Activated CD8-positive, alpha-beta T cell treated with anti-CD3 and anti-CD28 coated beads, Interleukin-2, amount 10 ng/mL, durations not matched to agents 7 days and 5 days (primary cell): ENCODE measurements at regions not wholly inside any gene's neighbourhood (a gene's known extent, or its start where the extent isn't known, plus 50 kb on each side); places are given as distances from the start of the nearest gene placed in this dataset.

Source experiments
- ATAC-seq: fragments of 150-1000 bp; cut with Tn5 transposase; one replicate; pipeline ENCODE4 v1.10.0; 2021; ENCODE audit warnings: moderate library complexity
- CTCF ChIA-PET: fragments of 350-600 bp; sonication (Branson Sonifier 250); formaldehyde crosslinking; loops from one replicate; lab custom pipeline; 2021; ENCODE audit warnings: antibody characterized with exemption; lab: Charles Lee
- POLR2A ChIA-PET: fragments of 350-600 bp; sonication (Branson Sonifier 250); formaldehyde crosslinking; loops from one replicate; lab custom pipeline; 2021; ENCODE audit warnings: antibody characterized with exemption; lab: Charles Lee
- DNase-seq: peaks from one replicate; pipeline ENCODE4 v3.0.0-alpha.2; 2020
- H3K27ac Mint-ChIP-seq: one replicate; pipeline ENCODE4 v1.8.0; 2021; ENCODE audit warnings: mild to moderate bottlenecking, mixed read lengths
- H3K27me3 Mint-ChIP-seq: one replicate; pipeline ENCODE4 v1.8.0; 2021; ENCODE audit warnings: low read depth, mixed read lengths
- H3K36me3 Mint-ChIP-seq: one replicate; pipeline ENCODE4 v1.8.0; 2021; ENCODE audit warnings: low read depth, mixed read lengths
- H3K4me1 Mint-ChIP-seq: one replicate; pipeline ENCODE4 v1.8.0; 2021; ENCODE audit warnings: low read depth, mixed read lengths
- H3K4me3 Mint-ChIP-seq: one replicate; pipeline ENCODE4 v1.8.0; 2021; ENCODE audit warnings: mild to moderate bottlenecking, mixed read lengths
- H3K9me3 Mint-ChIP-seq: one replicate; pipeline ENCODE4 v1.8.0; 2022; ENCODE audit warnings: mixed read lengths; ENCODE audit not compliant: insufficient read depth

DNA sequence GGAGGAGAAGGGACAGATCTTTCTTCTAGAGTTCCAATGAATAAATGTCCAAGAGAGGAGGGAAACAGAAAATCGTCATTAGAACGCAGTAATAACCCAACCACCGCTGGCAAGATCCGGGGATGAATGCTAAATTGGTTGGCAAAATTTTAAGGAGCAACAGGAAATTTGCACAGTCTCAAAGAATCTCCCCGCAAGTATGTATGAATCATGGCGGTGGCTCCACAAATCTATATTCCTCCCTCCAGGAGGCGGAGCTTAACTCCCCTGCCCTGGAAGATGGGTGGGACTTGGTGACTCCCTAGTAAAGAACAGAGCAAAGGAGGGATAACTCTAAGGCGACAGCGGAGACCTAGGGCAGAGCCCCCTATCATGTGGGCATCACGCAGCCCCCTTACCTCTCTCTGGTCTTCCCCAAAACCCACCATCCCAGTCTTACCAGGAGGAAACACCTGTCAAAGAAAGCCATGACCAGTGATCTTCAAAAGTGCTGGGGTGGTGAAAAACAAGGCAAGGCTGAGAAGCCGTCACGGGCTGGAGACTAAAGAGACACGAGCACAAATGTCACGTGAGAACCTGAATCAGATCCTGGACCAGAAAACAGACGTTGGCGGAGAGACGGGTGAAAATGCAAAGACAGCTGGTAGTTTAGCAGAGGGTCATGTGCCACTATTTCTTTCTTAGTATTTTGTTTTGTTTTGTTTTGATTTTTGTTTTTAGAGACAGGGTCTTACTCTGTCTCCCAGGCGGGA lies 125.8 kb downstream of the NCOR2 start:
- Mint-ChIP-seq H3K27me3 (no peaks in the 10 kb centered on the region), H3K9me3 (no peaks in the 10 kb centered on the region), H3K36me3 (peaks cover 13% of the 10 kb centered on the region), H3K27ac (no peak overlapping the region), H3K4me3 (no peak overlapping the region), H3K4me1 (no peaks in the 10 kb centered on the region)
- CTCF ChIA-PET = no interaction called here
- ATAC-seq = no peak
- POLR2A ChIA-PET = no interaction called here
- DNase-seq = no peak

DNA sequence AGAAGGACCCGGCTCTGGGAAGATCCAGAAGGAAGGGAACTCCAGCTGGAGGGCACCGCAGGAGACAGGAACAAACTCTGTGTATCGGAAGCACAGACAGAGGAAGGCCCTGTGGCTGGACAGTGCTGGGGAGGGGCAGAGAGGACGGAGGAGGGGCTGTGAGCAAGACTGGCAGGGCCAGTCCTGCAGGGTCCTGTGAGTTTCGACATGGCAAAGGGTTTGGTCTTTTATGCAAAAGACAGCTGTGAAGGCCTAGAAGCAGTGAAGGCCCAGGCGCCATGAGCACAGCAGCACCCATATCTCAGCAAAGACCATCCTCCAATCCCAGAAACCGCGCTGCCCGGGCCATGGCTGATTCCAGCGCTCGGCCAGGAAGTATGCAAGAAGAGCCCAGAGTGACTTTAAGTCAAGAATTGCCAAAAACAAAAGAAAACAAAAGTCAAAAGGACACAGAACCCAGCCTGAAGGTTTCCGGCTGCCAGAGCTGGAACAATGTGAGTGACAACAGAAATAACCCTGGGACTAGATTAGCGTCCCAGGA lies 126.5 kb downstream of the NCOR2 start:
- CTCF ChIA-PET = no interaction called here
- DNase-seq (no peak), ATAC-seq (no peak)
- no peaks in the 10 kb centered on the region for H3K4me1 Mint-ChIP-seq
- no peaks in the 10 kb centered on the region for H3K9me3 Mint-ChIP-seq
- H3K27me3 Mint-ChIP-seq = no peaks in the 10 kb centered on the region
- no peak overlapping the region for H3K4me3 Mint-ChIP-seq
- peaks cover 13% of the 10 kb centered on the region for H3K36me3 Mint-ChIP-seq
- POLR2A ChIA-PET = no interaction called here
- no peak overlapping the region for H3K27ac Mint-ChIP-seq

DNA sequence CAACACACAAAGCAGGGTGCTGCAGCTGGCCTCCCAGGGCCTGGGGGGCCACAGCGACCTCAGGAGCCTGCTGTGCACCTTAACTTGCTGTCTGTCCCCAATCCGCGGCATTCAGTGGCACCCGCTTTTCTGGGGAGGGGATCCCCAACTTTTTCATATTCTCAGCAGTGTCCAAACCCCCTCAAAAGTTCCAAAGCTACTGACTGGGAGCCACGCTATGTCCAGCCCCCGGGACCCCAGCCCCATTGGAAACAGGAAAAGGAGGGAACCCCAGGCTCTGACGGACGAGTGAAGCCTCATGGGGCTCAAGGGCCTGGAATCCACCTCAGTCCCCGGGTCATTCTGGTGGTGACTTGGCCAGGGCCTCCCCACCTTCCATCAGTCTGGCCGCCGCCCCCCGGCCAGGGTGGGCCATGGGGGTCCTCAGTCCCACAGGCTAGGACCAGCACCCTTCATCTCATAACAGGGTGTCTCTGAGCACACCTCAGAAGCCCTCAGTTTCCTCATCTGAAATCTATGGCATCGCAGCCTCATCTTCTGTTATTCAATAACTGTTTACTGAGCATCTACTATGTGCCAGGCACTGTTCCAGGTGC lies 127.3 kb downstream of the NCOR2 start:
- Mint-ChIP-seq H3K27me3 (no peaks in the 10 kb centered on the region), H3K4me1 (no peaks in the 10 kb centered on the region), H3K27ac (no peak overlapping the region), H3K36me3 (peaks cover 13% of the 10 kb centered on the region), H3K4me3 (no peak overlapping the region), H3K9me3 (no peaks in the 10 kb centered on the region)
- DNase-seq (no peak), ATAC-seq (no peak)
- POLR2A ChIA-PET = interaction anchor here (0.6 kb wide), 1 partner anchor 473 kb away, joined by 3 read pairs; no protein-coding TSS in a partner anchor
- CTCF ChIA-PET = no interaction called here

DNA sequence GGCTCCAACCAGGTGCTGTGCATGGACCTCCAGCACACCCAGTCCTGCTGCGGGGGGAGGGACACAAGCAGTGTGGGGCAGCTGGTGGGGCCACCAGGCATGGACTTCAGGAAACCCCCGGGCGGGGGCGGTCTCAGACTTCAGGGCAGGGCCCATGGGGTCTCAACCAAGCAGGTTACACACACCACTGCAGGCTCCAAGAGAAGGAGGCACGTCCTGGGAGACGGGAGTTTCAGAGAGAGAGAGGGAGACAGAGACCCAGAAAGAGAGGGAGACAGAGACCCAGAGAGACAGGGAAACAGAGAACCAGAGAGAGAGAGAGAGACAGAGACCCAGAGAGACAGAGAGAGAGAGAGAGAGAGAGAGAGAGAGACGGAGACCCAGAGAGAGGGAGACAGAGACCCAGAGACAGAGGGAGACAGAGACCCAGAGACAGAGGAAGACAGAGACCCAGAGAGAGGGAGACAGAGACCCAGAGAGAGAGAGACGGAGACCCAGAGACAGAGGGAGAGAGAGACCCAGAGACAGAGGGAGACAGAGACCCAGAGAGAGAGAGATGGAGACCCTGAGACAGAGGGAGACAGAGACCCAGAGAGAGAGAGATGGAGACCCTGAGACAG lies 128.9 kb downstream of the NCOR2 start:
- no peak overlapping the region for H3K4me3 Mint-ChIP-seq
- H3K4me1 Mint-ChIP-seq = no peaks in the 10 kb centered on the region
- ChIA-PET POLR2A (no interaction called here), CTCF (no interaction called here)
- DNase-seq = no peak
- ATAC-seq = peak; percentile 17
- H3K9me3 Mint-ChIP-seq = no peaks in the 10 kb centered on the region
- peaks cover 6% of the 10 kb centered on the region for H3K36me3 Mint-ChIP-seq
- no peaks in the 10 kb centered on the region for H3K27me3 Mint-ChIP-seq
- H3K27ac Mint-ChIP-seq = no peak overlapping the region

DNA sequence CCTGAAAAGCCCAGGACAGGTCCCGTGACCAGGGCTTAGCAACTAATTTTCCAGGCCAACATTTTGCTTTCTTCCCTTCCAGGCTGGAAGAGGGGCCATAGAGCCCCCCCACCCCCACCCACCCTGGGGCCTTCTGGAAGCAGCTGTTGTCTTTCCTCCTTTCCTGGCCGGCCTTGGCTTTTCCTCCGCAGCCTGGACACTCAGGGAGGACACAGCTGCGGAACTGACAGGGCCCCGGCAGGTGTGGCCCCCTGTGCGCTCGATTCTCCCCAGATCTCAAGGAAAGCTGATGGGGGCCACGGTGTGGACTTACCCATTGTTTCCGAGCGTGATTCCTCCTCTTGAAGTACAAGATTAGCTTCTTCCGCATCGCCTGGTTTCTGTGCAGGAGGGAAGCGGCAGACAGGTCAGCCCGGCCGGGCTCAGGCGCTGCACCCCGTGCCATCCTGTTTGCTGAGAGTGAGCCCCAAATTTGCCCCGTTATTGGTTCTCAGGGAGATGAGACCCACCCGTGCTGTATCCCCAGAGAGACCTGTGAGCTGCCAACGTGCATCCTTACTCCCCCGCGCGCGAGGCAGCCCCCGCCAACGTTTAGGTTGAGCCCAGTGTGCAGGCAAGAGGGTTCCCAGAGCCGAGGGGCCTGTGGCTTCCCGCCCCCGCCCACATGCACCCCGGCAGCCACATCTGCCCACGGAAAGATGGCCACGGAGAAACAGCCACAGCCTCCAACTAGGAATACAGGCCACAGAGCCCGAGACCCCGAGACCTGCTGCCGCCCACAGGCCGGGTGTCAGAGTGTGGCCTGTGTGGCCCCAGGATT lies 129.6 kb downstream of the NCOR2 start:
- ChIA-PET POLR2A (no interaction called here), CTCF (no interaction called here)
- Mint-ChIP-seq H3K9me3 (no peaks in the 10 kb centered on the region), H3K4me1 (no peaks in the 10 kb centered on the region), H3K27me3 (no peaks in the 10 kb centered on the region), H3K27ac (peak overlapping the region; percentile 24), H3K4me3 (no peak overlapping the region), H3K36me3 (peaks cover 6% of the 10 kb centered on the region)
- DNase-seq (no peak), ATAC-seq (peak; percentile 24)

DNA sequence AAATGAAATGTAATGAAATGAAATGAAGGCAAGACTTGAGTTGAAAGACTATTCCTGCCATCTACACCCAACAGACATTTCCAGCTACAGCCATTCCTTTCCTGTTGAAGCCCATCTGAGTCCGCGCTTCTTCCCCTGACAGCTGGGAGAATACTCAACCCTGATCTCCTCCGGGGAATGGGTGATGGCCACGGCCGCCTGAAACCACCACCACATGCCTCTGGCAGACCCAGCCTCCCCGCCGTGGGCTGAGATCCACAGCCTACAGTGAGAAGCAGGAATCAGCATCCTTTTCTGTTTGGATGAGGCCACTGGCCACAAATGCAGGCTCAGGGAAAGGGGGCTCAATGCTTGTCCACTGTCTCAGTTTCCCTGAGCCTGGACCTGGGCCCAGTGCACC lies 130.3 kb downstream of the NCOR2 start:
- Mint-ChIP-seq H3K9me3 (no peaks in the 10 kb centered on the region), H3K27ac (peak overlapping the region; percentile 30), H3K27me3 (no peaks in the 10 kb centered on the region), H3K4me3 (no peak overlapping the region), H3K4me1 (no peaks in the 10 kb centered on the region), H3K36me3 (peaks cover 3% of the 10 kb centered on the region)
- ATAC-seq = no peak
- CTCF ChIA-PET = no interaction called here
- POLR2A ChIA-PET = no interaction called here
- no peak for DNase-seq

DNA sequence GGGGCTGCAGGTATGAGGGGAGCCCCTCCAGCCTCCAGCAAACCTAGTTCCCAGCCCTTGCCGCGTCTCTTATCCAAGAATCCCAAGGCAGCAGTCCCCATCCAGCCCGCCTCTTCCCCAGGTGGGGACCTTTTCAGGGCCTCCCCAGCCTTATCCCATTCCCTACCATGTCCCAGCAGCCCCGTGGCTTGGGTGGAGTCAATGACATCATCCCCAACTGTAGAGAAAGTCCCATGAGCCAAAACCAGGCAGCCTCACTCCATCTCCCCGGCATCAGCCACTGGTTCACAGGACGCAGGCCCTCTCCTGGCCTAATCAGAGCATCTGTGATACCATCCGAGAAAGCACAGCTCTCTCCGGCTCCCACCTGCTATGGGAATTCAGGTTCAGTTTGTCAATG lies 131.0 kb downstream of the NCOR2 start:
- H3K27me3 Mint-ChIP-seq = no peaks in the 10 kb centered on the region
- H3K36me3 Mint-ChIP-seq = peaks cover 10% of the 10 kb centered on the region
- no peak for DNase-seq
- ChIA-PET POLR2A (no interaction called here), CTCF (no interaction called here)
- H3K4me3 Mint-ChIP-seq = no peak overlapping the region
- H3K4me1 Mint-ChIP-seq = peaks cover 4% of the 10 kb centered on the region
- ATAC-seq = no peak
- no peaks in the 10 kb centered on the region for H3K9me3 Mint-ChIP-seq
- no peak overlapping the region for H3K27ac Mint-ChIP-seq

DNA sequence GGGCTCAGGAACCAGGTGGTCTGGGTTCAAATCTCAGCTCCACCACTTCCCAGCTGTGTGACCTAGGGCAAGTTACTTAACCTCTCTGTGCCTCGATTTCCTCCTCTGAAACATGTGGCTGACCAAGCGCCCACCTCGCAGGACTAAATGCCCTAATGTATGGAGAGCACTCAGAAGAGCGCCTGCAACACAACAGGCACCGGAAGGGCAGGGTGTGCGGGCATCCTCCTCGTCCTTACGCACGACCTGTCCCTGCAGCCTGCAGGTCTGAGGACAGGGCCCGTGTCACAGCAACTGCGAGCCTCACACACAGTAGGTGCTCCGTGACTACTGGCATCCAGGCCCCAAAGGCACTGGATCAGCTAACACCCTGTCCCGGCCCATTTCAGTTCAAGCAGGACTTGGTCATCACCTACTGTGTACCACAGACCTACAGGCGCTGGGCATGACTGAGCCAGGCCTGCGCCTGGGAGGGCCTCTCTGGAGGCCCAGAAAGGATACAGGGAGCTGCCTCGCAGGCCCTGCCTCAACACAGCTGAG lies 131.5 kb downstream of the NCOR2 start:
- Mint-ChIP-seq H3K4me3 (no peak overlapping the region), H3K36me3 (peaks cover 14% of the 10 kb centered on the region), H3K4me1 (peaks cover 4% of the 10 kb centered on the region), H3K27ac (no peak overlapping the region), H3K9me3 (no peaks in the 10 kb centered on the region), H3K27me3 (no peaks in the 10 kb centered on the region)
- ChIA-PET POLR2A (no interaction called here), CTCF (no interaction called here)
- DNase-seq (no peak), ATAC-seq (no peak)

DNA sequence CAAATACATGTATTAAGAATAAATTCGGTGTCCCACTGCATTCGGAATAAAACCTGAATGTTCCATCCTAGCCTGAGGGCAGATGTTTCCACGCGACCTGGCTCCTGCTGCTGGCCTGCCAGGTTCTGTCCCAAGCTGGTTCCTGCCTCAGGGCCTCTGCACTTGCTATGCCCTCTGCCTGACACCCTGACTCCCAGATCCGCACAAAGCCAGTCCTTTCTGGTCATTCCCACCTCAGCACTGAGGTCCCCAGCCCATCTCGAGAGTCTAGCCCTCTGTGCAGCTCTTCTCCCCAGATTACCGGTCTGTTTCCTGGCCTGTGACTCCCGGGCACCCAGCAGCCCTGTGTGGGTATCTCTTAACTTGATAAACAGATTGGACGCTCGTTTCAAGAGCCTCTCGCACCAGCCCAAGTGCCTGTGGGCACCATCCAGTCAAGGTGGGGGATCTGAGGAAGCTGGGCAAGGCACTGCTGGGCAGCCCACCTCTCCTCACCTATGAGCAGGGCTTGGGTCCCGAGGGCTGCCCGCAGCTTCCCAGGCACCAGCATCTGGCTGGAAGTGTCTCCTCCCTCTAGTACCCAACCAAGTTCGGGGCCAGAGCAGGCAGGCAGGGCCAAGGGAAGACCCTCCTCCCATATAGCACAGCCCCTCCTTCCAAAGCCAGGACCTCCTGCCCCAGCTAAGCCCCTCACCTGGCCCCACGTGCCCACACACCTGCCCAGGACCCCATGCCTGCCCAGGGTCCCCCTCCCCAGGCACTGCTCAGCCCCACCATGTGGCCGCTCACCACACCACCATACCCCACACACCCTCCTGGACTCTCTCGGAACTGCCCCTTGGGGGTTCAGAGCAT lies 132.2 kb downstream of the NCOR2 start:
- H3K36me3 Mint-ChIP-seq = peaks cover 16% of the 10 kb centered on the region
- ChIA-PET CTCF (no interaction called here), POLR2A (no interaction called here)
- peaks cover 4% of the 10 kb centered on the region for H3K4me1 Mint-ChIP-seq
- ATAC-seq (no peak), DNase-seq (no peak)
- H3K9me3 Mint-ChIP-seq = no peaks in the 10 kb centered on the region
- no peaks in the 10 kb centered on the region for H3K27me3 Mint-ChIP-seq
- H3K27ac Mint-ChIP-seq = no peak overlapping the region
- no peak overlapping the region for H3K4me3 Mint-ChIP-seq

DNA sequence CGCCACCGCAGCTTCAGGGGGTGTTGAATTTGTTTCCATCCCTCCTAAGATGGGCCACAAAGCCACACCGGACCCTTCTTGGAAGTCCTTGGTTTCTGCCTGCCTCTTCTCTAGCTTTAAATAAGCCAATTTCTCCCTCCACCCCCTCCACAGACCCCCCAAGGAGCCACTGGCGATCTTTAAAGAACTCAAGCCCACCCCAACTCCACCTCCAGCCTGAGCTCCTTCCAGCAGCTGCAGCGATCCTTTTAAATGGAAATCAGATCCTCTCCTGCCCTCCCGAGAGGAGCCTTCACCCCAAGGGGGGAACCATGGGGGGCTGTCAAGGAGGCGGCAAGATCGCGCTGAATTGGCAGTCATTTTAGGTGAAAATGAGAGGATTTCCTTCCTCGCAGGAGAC lies 133.1 kb downstream of the NCOR2 start:
- no peak for DNase-seq
- no peak overlapping the region for H3K27ac Mint-ChIP-seq
- no peaks in the 10 kb centered on the region for H3K9me3 Mint-ChIP-seq
- H3K36me3 Mint-ChIP-seq = peaks cover 19% of the 10 kb centered on the region
- no peak overlapping the region for H3K4me3 Mint-ChIP-seq
- peaks cover 4% of the 10 kb centered on the region for H3K4me1 Mint-ChIP-seq
- ATAC-seq = no peak
- ChIA-PET CTCF (no interaction called here), POLR2A (no interaction called here)
- H3K27me3 Mint-ChIP-seq = no peaks in the 10 kb centered on the region

DNA sequence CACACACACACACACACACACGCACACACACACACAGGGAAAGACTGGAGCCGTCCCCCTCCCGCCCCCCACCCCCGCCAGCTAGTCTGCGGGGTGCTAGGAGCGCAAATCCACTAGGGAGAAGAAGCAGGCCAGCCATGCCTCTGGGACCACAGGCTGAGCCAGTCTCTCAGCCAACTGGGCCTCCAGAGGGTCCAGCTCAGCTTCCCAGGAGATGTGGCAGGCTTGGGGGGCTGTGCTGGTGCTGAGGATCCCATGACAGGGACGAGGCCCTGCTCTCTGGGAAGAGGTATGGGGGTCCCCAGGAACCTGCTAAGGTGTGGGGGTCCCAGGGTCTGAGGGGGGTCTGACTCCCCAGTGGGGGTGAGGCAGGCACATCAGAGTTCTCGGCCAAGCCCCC lies 133.5 kb downstream of the NCOR2 start:
- ChIA-PET POLR2A (no interaction called here), CTCF (no interaction called here)
- peaks cover 19% of the 10 kb centered on the region for H3K36me3 Mint-ChIP-seq
- no peak overlapping the region for H3K27ac Mint-ChIP-seq
- no peaks in the 10 kb centered on the region for H3K9me3 Mint-ChIP-seq
- no peak overlapping the region for H3K4me3 Mint-ChIP-seq
- H3K27me3 Mint-ChIP-seq = no peaks in the 10 kb centered on the region
- no peak for DNase-seq
- peaks cover 4% of the 10 kb centered on the region for H3K4me1 Mint-ChIP-seq
- no peak for ATAC-seq
